SU-DHL-6 (cell line): ENCODE measurements at regions not wholly inside any gene's neighbourhood (a gene's known extent, or its start where the extent isn't known, plus 50 kb on each side); places are given as distances from the start of the nearest gene placed in this dataset.
A peak's percentile ranks its signal among the peaks of the same experiment; 100 is the strongest.

Source experiments
- H2AFZ ChIP-seq: fragments of 200-600 bp; sonication (generic); 2 replicates; pipeline ENCODE4 v1.6.1; 2014; ENCODE audit warnings: low read depth, mild to moderate bottlenecking, moderate library complexity, mixed read lengths, antibody characterized with exemption, low read length; ENCODE audit not compliant: severe bottlenecking
- H3F3A ChIP-seq: fragments of 200-600 bp; shearing (Covaris generic); 2 replicates; pipeline ENCODE4 v1.6.0; 2016; ENCODE audit warnings: antibody characterized with exemption, mild to moderate bottlenecking; ENCODE audit not compliant: insufficient read depth
- H3K27ac ChIP-seq: fragments of 200-600 bp; sonication (generic); 2 replicates; pipeline ENCODE4 v1.5.1; 2016; ENCODE audit warnings: low read depth, mild to moderate bottlenecking, low read length, moderate library complexity, mixed read lengths
- H3K27me3 ChIP-seq: fragments of 200-600 bp; sonication (generic), shearing (Covaris generic); 2 replicates; pipeline ENCODE4 v1.6.0; 2014; ENCODE audit warnings: mild to moderate bottlenecking, low read length
- H3K36me3 ChIP-seq: fragments of 200-600 bp; sonication (generic); 2 replicates; pipeline ENCODE4 v1.6.1; 2014; ENCODE audit warnings: mild to moderate bottlenecking, low read length, mixed read lengths
- H3K4me2 ChIP-seq: fragments of 300-600, 200-600 bp; shearing (Covaris generic), sonication (generic); 2 replicates; pipeline ENCODE4 v1.6.0; 2014; ENCODE audit warnings: low read length, low read depth, mild to moderate bottlenecking; ENCODE audit not compliant: poor library complexity, severe bottlenecking
- H3K4me3 ChIP-seq: fragments of 200-600 bp; sonication (generic); 2 replicates; pipeline ENCODE4 v1.5.1; 2014; ENCODE audit warnings: antibody characterized with exemption, low read length, mild to moderate bottlenecking, mixed read lengths; ENCODE audit not compliant: insufficient read depth, poor library complexity, severe bottlenecking
- H3K79me2 ChIP-seq: fragments of 200-600 bp; sonication (generic); 2 replicates; pipeline ENCODE4 v1.6.1; 2014; ENCODE audit warnings: mild to moderate bottlenecking, low read length, moderate library complexity; ENCODE audit not compliant: insufficient read depth
- H3K9ac ChIP-seq: fragments of 200-600 bp; sonication (generic); 2 replicates; pipeline ENCODE4 v1.7.0; 2014; ENCODE audit warnings: mild to moderate bottlenecking, low read length
- H3K9me2 ChIP-seq: fragments of 200-600 bp; sonication (generic); replicated peaks from 2 replicates; pipeline ENCODE4 v1.6.1; 2014; ENCODE audit warnings: low read length; ENCODE audit not compliant: insufficient read depth
- H3K9me3 ChIP-seq: fragments of 200-600 bp; sonication (generic); 2 replicates; pipeline ENCODE4 v1.6.1; 2014; ENCODE audit warnings: low read length, mixed read lengths; ENCODE audit not compliant: insufficient read depth
- H4K20me1 ChIP-seq: fragments of 200-600 bp; sonication (generic); 2 replicates; pipeline ENCODE4 v1.6.1; 2014; ENCODE audit warnings: low read depth, mild to moderate bottlenecking, antibody characterized with exemption, low read length, moderate library complexity, mixed read lengths
- CTCF ChIP-seq: fragments of 200-600 bp; sonication (generic); IDR thresholded peaks from one replicate; pipeline ENCODE4 v1.5.1; 2017; ENCODE audit warnings: antibody characterized with exemption, mild to moderate bottlenecking, low read length, moderate library complexity; ENCODE audit not compliant: insufficient read depth, poor library complexity, severe bottlenecking
- EZH2phosphoT487 ChIP-seq: fragments of 200-600 bp; sonication (generic), shearing (Covaris generic); conservative IDR thresholded peaks from 2 replicates; pipeline ENCODE4 v1.6.1; 2018; ENCODE audit warnings: mild to moderate bottlenecking, antibody characterized with exemption, low read length, moderate library complexity, mixed read lengths

GRCh38 chr2:145750612-145751011 is 1230.7 kb upstream of the ZEB2 start:
- peak overlapping the region; percentile 47 for H3K4me2 ChIP-seq
- no peak overlapping the region for H3K4me3 ChIP-seq
- no peaks in the 10 kb centered on the region for H3K27me3 ChIP-seq
- no peaks in the 10 kb centered on the region for H4K20me1 ChIP-seq
- no peaks in the 10 kb centered on the region for H3K79me2 ChIP-seq
- peak overlapping the region; percentile 32 for H2AFZ ChIP-seq
- TF ChIP-seq EZH2phosphoT487 (no peak), CTCF (no peak)
- H3K9me3 ChIP-seq, result no peaks in the 10 kb centered on the region
- H3K9ac ChIP-seq, result 0 out of 2 replicates have a peak overlapping the region, but pooled peaks have one; percentile 23
- H3F3A ChIP-seq, result no peaks in the 10 kb centered on the region
- H3K27ac ChIP-seq, result peak overlapping the region; percentile 65
- no peaks in the 10 kb centered on the region for H3K9me2 ChIP-seq
- H3K36me3 ChIP-seq, result no peaks in the 10 kb centered on the region

GRCh38 chr2:145750144-145750543 is 1230.2 kb upstream of the ZEB2 start:
- H3K79me2 ChIP-seq, result no peaks in the 10 kb centered on the region
- no peaks in the 10 kb centered on the region for H4K20me1 ChIP-seq
- no peaks in the 10 kb centered on the region for H3K9me3 ChIP-seq
- peak overlapping the region; percentile 4 for H2AFZ ChIP-seq
- H3K9me2 ChIP-seq, result no peaks in the 10 kb centered on the region
- H3K27me3 ChIP-seq, result no peaks in the 10 kb centered on the region
- peak overlapping the region; percentile 65 for H3K27ac ChIP-seq
- no peaks in the 10 kb centered on the region for H3K36me3 ChIP-seq
- peak overlapping the region; percentile 47 for H3K4me2 ChIP-seq
- TF ChIP-seq EZH2phosphoT487 (no peak), CTCF (no peak)
- no peak overlapping the region for H3K4me3 ChIP-seq
- no peak overlapping the region for H3K9ac ChIP-seq
- H3F3A ChIP-seq, result no peaks in the 10 kb centered on the region

- Histone ChIP-seq H4K20me1 (no peaks in the 10 kb centered on the region), H3K27ac (no peak overlapping the region), H3K9me2 (no peaks in the 10 kb centered on the region), H3K36me3 (no peaks in the 10 kb centered on the region), H3K9ac (no peak overlapping the region), H2AFZ (peak overlapping the region; percentile 4), H3F3A (no peaks in the 10 kb centered on the region), H3K4me2 (peak overlapping the region; percentile 47), H3K4me3 (no peak overlapping the region), H3K79me2 (no peaks in the 10 kb centered on the region), H3K9me3 (no peaks in the 10 kb centered on the region), H3K27me3 (no peaks in the 10 kb centered on the region)
- TF ChIP-seq CTCF (no peak), EZH2phosphoT487 (no peak)
These were observed 1229.6 kb upstream of the ZEB2 start for GRCh38 chr2:145749556-145749955.
